ENCODE measurements at regions not wholly inside any gene's neighbourhood (a gene's known extent, or its start where the extent isn't known, plus 50 kb on each side); places are given as distances from the start of the nearest gene placed in this dataset.

GRCh38 chr5:174231956-174232487 lies 186.5 kb downstream of the NSG2 start:
- no peaks in the 10 kb centered on the region for H3K36me3 ChIP-seq
- H3K4me1 ChIP-seq, result no peaks in the 10 kb centered on the region
- DNase-seq (no peak), ATAC-seq (no peak)
- H3K27me3 ChIP-seq, result no peaks in the 10 kb centered on the region
- TF ChIP-seq CTCF (IDR thresholded peaks at IDR 0.05 in 4 of 5, conservative IDR thresholded peaks at IDR 0.05 in 1 of 5), result no peak
- TF ChIP-seq POLR2A (IDR thresholded peaks at IDR 0.05), result no peak
- in situ Hi-C loops (cut with MboI; ENCODE audit: low sequenced_read_pairs in 4 of 4), result no loop called here
- intact Hi-C loops (cut with DNase I; ENCODE audit: low total_unique reads), result no loop called here
- H3K9me3 ChIP-seq, result no peaks in the 10 kb centered on the region
- no peak overlapping the region for H3K27ac ChIP-seq
- H3K4me3 ChIP-seq, result no peak overlapping the region

- H3K27ac ChIP-seq, result no peak overlapping the region
- no peaks in the 10 kb centered on the region for H3K4me1 ChIP-seq
- no peak overlapping the region for H3K4me3 ChIP-seq
- no peaks in the 10 kb centered on the region for H3K27me3 ChIP-seq
- no peaks in the 10 kb centered on the region for H3K36me3 ChIP-seq
- in situ Hi-C loops (cut with MboI; ENCODE audit: low sequenced_read_pairs in 4 of 4), result no loop called here
- TF ChIP-seq CTCF (IDR thresholded peaks at IDR 0.05 in 4 of 5, conservative IDR thresholded peaks at IDR 0.05 in 1 of 5) (no peak), POLR2A (IDR thresholded peaks at IDR 0.05) (no peak)
- H3K9me3 ChIP-seq, result no peaks in the 10 kb centered on the region
- DNase-seq (peak in 1 of 2 donors; percentile 15), ATAC-seq (no peak)
- intact Hi-C loops (cut with DNase I; ENCODE audit: low total_unique reads), result no loop called here
These were observed 188.9 kb downstream of the NSG2 start for GRCh38 chr5:174234388-174234787.

GRCh38 chr5:174235221-174236011 lies 189.9 kb downstream of the NSG2 start:
- Histone ChIP-seq H3K4me1 (no peaks in the 10 kb centered on the region), H3K27ac (no peak overlapping the region), H3K9me3 (no peaks in the 10 kb centered on the region), H3K36me3 (no peaks in the 10 kb centered on the region), H3K4me3 (no peak overlapping the region), H3K27me3 (no peaks in the 10 kb centered on the region)
- TF ChIP-seq CTCF (IDR thresholded peaks at IDR 0.05 in 4 of 5, conservative IDR thresholded peaks at IDR 0.05 in 1 of 5) (no peak), POLR2A (IDR thresholded peaks at IDR 0.05) (no peak)
- DNase-seq, result no peak
- ATAC-seq, result no peak
- in situ Hi-C loops (cut with MboI; ENCODE audit: low sequenced_read_pairs in 4 of 4), result no loop called here
- intact Hi-C loops (cut with DNase I; ENCODE audit: low total_unique reads), result no loop called here

GRCh38 chr5:174236070-174236469 lies 190.6 kb downstream of the NSG2 start:
- in situ Hi-C loops (cut with MboI; ENCODE audit: low sequenced_read_pairs in 4 of 4) (no loop called here), intact Hi-C loops (cut with DNase I; ENCODE audit: low total_unique reads) (no loop called here)
- ATAC-seq (no peak), DNase-seq (no peak)
- no peaks in the 10 kb centered on the region for H3K4me1 ChIP-seq
- TF ChIP-seq CTCF (IDR thresholded peaks at IDR 0.05 in 4 of 5, conservative IDR thresholded peaks at IDR 0.05 in 1 of 5) (no peak), POLR2A (IDR thresholded peaks at IDR 0.05) (no peak)
- H3K4me3 ChIP-seq, result no peak overlapping the region
- H3K27me3 ChIP-seq, result no peaks in the 10 kb centered on the region
- no peak overlapping the region for H3K27ac ChIP-seq
- no peaks in the 10 kb centered on the region for H3K36me3 ChIP-seq
- H3K9me3 ChIP-seq, result no peaks in the 10 kb centered on the region

All from gastrocnemius medialis (tissue), 4 donors.